ENCODE measurements at regions not wholly inside any gene's neighbourhood (a gene's known extent, or its start where the extent isn't known, plus 50 kb on each side); places are given as distances from the start of the nearest gene placed in this dataset.

GRCh38 chr2:174697255-174697654 lies 67.0 kb downstream of the CHRNA1 start:
- no peaks in the 10 kb centered on the region for H3K36me3 ChIP-seq (ENCODE audit: control insufficient read depth, insufficient read depth, low read length)
- H3K4me1 ChIP-seq (ENCODE audit: control insufficient read depth, insufficient read depth, low read length), result peaks cover 10% of the 10 kb centered on the region; the same call in 1 of the 2 replicates
- no peaks in the 10 kb centered on the region; the same call in 1 of the 2 replicates for H3K9me3 ChIP-seq (ENCODE audit: control insufficient read depth, insufficient read depth, low read depth, low read length)
- no peaks in the 10 kb centered on the region for H3K27me3 ChIP-seq (ENCODE audit: control insufficient read depth, insufficient read depth, low read length)
- no peak overlapping the region for H3K27ac ChIP-seq (ENCODE audit: low read depth, low read length)
- H3K9ac ChIP-seq (ENCODE audit: low read length), result no peak overlapping the region
- no peak overlapping the region for H3K4me3 ChIP-seq (ENCODE audit: low read depth, low read length)

- peaks cover 10% of the 10 kb centered on the region; the same call in 1 of the 2 replicates for H3K4me1 ChIP-seq (ENCODE audit: control insufficient read depth, insufficient read depth, low read length)
- no peak overlapping the region for H3K9ac ChIP-seq (ENCODE audit: low read length)
- H3K27ac ChIP-seq (ENCODE audit: low read depth, low read length), result no peak overlapping the region
- no peaks in the 10 kb centered on the region for H3K36me3 ChIP-seq (ENCODE audit: control insufficient read depth, insufficient read depth, low read length)
- no peaks in the 10 kb centered on the region; the same call in 1 of the 2 replicates for H3K9me3 ChIP-seq (ENCODE audit: control insufficient read depth, insufficient read depth, low read depth, low read length)
- H3K4me3 ChIP-seq (ENCODE audit: low read depth, low read length), result no peak overlapping the region
- H3K27me3 ChIP-seq (ENCODE audit: control insufficient read depth, insufficient read depth, low read length), result no peaks in the 10 kb centered on the region
Measured at GRCh38 chr2:174694920-174695319, 69.4 kb downstream of the CHRNA1 start.

GRCh38 chr2:174694196-174694878 lies 69.9 kb downstream of the CHRNA1 start:
- no peaks in the 10 kb centered on the region; the same call in 1 of the 2 replicates for H3K9me3 ChIP-seq (ENCODE audit: control insufficient read depth, insufficient read depth, low read depth, low read length)
- peaks cover 10% of the 10 kb centered on the region; the same call in 1 of the 2 replicates for H3K4me1 ChIP-seq (ENCODE audit: control insufficient read depth, insufficient read depth, low read length)
- no peaks in the 10 kb centered on the region for H3K27me3 ChIP-seq (ENCODE audit: control insufficient read depth, insufficient read depth, low read length)
- H3K9ac ChIP-seq (ENCODE audit: low read length), result no peak overlapping the region
- H3K36me3 ChIP-seq (ENCODE audit: control insufficient read depth, insufficient read depth, low read length), result no peaks in the 10 kb centered on the region
- no peak overlapping the region for H3K4me3 ChIP-seq (ENCODE audit: low read depth, low read length)
- no peak overlapping the region for H3K27ac ChIP-seq (ENCODE audit: low read depth, low read length)

- no peaks in the 10 kb centered on the region; the same call in 1 of the 2 replicates for H3K9me3 ChIP-seq (ENCODE audit: control insufficient read depth, insufficient read depth, low read depth, low read length)
- no peak overlapping the region for H3K27ac ChIP-seq (ENCODE audit: low read depth, low read length)
- peaks cover 10% of the 10 kb centered on the region; the same call in 1 of the 2 replicates for H3K4me1 ChIP-seq (ENCODE audit: control insufficient read depth, insufficient read depth, low read length)
- no peaks in the 10 kb centered on the region for H3K36me3 ChIP-seq (ENCODE audit: control insufficient read depth, insufficient read depth, low read length)
- H3K4me3 ChIP-seq (ENCODE audit: low read depth, low read length), result no peak overlapping the region
- H3K9ac ChIP-seq (ENCODE audit: low read length), result no peak overlapping the region
- H3K27me3 ChIP-seq (ENCODE audit: control insufficient read depth, insufficient read depth, low read length), result no peaks in the 10 kb centered on the region
Measured at GRCh38 chr2:174693344-174693743, 70.9 kb downstream of the CHRNA1 start.

- Histone ChIP-seq H3K9me3 (ENCODE audit: control insufficient read depth, insufficient read depth, low read depth, low read length) (no peaks in the 10 kb centered on the region; the same call in 1 of the 2 replicates), H3K9ac (ENCODE audit: low read length) (no peak overlapping the region), H3K27me3 (ENCODE audit: control insufficient read depth, insufficient read depth, low read length) (no peaks in the 10 kb centered on the region), H3K36me3 (ENCODE audit: control insufficient read depth, insufficient read depth, low read length) (no peaks in the 10 kb centered on the region), H3K4me1 (ENCODE audit: control insufficient read depth, insufficient read depth, low read length) (peaks cover 8% of the 10 kb centered on the region; the same call in 1 of the 2 replicates), H3K27ac (ENCODE audit: low read depth, low read length) (no peak overlapping the region), H3K4me3 (ENCODE audit: low read depth, low read length) (no peak overlapping the region)
Measured at GRCh38 chr2:174692256-174692919, 71.9 kb downstream of the CHRNA1 start.

GRCh38 chr2:174691201-174691779 lies 73.0 kb downstream of the CHRNA1 start:
- no peaks in the 10 kb centered on the region for H3K36me3 ChIP-seq (ENCODE audit: control insufficient read depth, insufficient read depth, low read length)
- H3K27me3 ChIP-seq (ENCODE audit: control insufficient read depth, insufficient read depth, low read length), result no peaks in the 10 kb centered on the region
- H3K9ac ChIP-seq (ENCODE audit: low read length), result no peak overlapping the region
- no peaks in the 10 kb centered on the region; the same call in 1 of the 2 replicates for H3K9me3 ChIP-seq (ENCODE audit: control insufficient read depth, insufficient read depth, low read depth, low read length)
- H3K27ac ChIP-seq (ENCODE audit: low read depth, low read length), result no peak overlapping the region
- H3K4me1 ChIP-seq (ENCODE audit: control insufficient read depth, insufficient read depth, low read length), result peaks cover 6% of the 10 kb centered on the region
- H3K4me3 ChIP-seq (ENCODE audit: low read depth, low read length), result no peak overlapping the region

GRCh38 chr2:174690026-174690425 lies 74.2 kb downstream of the CHRNA1 start:
- Histone ChIP-seq H3K36me3 (ENCODE audit: control insufficient read depth, insufficient read depth, low read length) (no peaks in the 10 kb centered on the region), H3K27me3 (ENCODE audit: control insufficient read depth, insufficient read depth, low read length) (no peaks in the 10 kb centered on the region)

GRCh38 chr2:174688079-174688478 lies 76.2 kb downstream of the CHRNA1 start:
- Histone ChIP-seq H3K27me3 (ENCODE audit: control insufficient read depth, insufficient read depth, low read length) (peaks cover 14% of the 10 kb centered on the region), H3K9me3 (ENCODE audit: control insufficient read depth, insufficient read depth, low read depth, low read length) (no peaks in the 10 kb centered on the region; the same call in 1 of the 2 replicates), H3K4me1 (ENCODE audit: control insufficient read depth, insufficient read depth, low read length) (peaks cover 2% of the 10 kb centered on the region), H3K9ac (ENCODE audit: low read length) (no peak overlapping the region), H3K27ac (ENCODE audit: low read depth, low read length) (no peak overlapping the region), H3K4me3 (ENCODE audit: low read depth, low read length) (no peak overlapping the region), H3K36me3 (ENCODE audit: control insufficient read depth, insufficient read depth, low read length) (no peaks in the 10 kb centered on the region)

More at GRCh38 chr2:174690026-174690425, 74.2 kb downstream of the CHRNA1 start:
- Histone ChIP-seq H3K27ac (ENCODE audit: low read depth, low read length) (no peak overlapping the region), H3K9ac (ENCODE audit: low read length) (no peak overlapping the region), H3K4me3 (ENCODE audit: low read depth, low read length) (no peak overlapping the region), H3K4me1 (ENCODE audit: control insufficient read depth, insufficient read depth, low read length) (peaks cover 6% of the 10 kb centered on the region), H3K9me3 (ENCODE audit: control insufficient read depth, insufficient read depth, low read depth, low read length) (no peaks in the 10 kb centered on the region; the same call in 1 of the 2 replicates)

- H3K4me1 ChIP-seq (ENCODE audit: control insufficient read depth, insufficient read depth, low read length), result peaks cover 2% of the 10 kb centered on the region
- H3K36me3 ChIP-seq (ENCODE audit: control insufficient read depth, insufficient read depth, low read length), result no peaks in the 10 kb centered on the region
- peaks cover 22% of the 10 kb centered on the region for H3K27me3 ChIP-seq (ENCODE audit: control insufficient read depth, insufficient read depth, low read length)
- no peaks in the 10 kb centered on the region for H3K9me3 ChIP-seq (ENCODE audit: control insufficient read depth, insufficient read depth, low read depth, low read length)
- H3K27ac ChIP-seq (ENCODE audit: low read depth, low read length), result no peak overlapping the region
- no peak overlapping the region for H3K9ac ChIP-seq (ENCODE audit: low read length)
- no peak overlapping the region for H3K4me3 ChIP-seq (ENCODE audit: low read depth, low read length)
Measured at GRCh38 chr2:174686430-174686829, 77.8 kb downstream of the CHRNA1 start.

GRCh38 chr2:174683392-174683759 lies 80.9 kb downstream of the CHRNA1 start:
- H3K9ac ChIP-seq (ENCODE audit: low read length), result peak overlapping the region; percentile 80
- peak overlapping the region; percentile 88 for H3K4me3 ChIP-seq (ENCODE audit: low read depth, low read length)

More at GRCh38 chr2:174683392-174683759, 80.9 kb downstream of the CHRNA1 start:
- Histone ChIP-seq H3K27ac (ENCODE audit: low read depth, low read length) (no peak overlapping the region), H3K4me1 (ENCODE audit: control insufficient read depth, insufficient read depth, low read length) (peaks cover 4% of the 10 kb centered on the region), H3K36me3 (ENCODE audit: control insufficient read depth, insufficient read depth, low read length) (no peaks in the 10 kb centered on the region), H3K9me3 (ENCODE audit: control insufficient read depth, insufficient read depth, low read depth, low read length) (no peaks in the 10 kb centered on the region), H3K27me3 (ENCODE audit: control insufficient read depth, insufficient read depth, low read length) (peaks cover 32% of the 10 kb centered on the region)
